ENCODE measurements at regions not wholly inside any gene's neighbourhood (a gene's known extent, or its start where the extent isn't known, plus 50 kb on each side); places are given as distances from the start of the nearest gene placed in this dataset.

GRCh38 chr20:29300579-29301551, 1956.6 kb upstream of the DEFB115 start:
- TF ChIP-seq, protein P1, sequence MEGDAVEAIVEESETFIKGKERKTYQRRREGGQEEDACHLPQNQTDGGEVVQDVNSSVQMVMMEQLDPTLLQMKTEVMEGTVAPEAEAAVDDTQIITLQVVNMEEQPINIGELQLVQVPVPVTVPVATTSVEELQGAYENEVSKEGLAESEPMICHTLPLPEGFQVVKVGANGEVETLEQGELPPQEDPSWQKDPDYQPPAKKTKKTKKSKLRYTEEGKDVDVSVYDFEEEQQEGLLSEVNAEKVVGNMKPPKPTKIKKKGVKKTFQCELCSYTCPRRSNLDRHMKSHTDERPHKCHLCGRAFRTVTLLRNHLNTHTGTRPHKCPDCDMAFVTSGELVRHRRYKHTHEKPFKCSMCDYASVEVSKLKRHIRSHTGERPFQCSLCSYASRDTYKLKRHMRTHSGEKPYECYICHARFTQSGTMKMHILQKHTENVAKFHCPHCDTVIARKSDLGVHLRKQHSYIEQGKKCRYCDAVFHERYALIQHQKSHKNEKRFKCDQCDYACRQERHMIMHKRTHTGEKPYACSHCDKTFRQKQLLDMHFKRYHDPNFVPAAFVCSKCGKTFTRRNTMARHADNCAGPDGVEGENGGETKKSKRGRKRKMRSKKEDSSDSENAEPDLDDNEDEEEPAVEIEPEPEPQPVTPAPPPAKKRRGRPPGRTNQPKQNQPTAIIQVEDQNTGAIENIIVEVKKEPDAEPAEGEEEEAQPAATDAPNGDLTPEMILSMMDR (IDR thresholded peaks at IDR 0.05), result no peak
- no peak for TF ChIP-seq POLR2A (IDR thresholded peaks at IDR 0.05)

All from tibial nerve (tissue), 3 donors.